ENCODE measurements at regions not wholly inside any gene's neighbourhood (a gene's known extent, or its start where the extent isn't known, plus 50 kb on each side); places are given as distances from the start of the nearest gene placed in this dataset.

GRCh38 chr3:118347396-118348168 is 687.1 kb downstream of the IGSF11 start:
- TF ChIP-seq POLR2AphosphoS5 (IDR thresholded peaks at IDR 0.05) (no peak), POLR2A (IDR thresholded peaks at IDR 0.05) (no peak)
- TF ChIP-seq, protein P1, sequence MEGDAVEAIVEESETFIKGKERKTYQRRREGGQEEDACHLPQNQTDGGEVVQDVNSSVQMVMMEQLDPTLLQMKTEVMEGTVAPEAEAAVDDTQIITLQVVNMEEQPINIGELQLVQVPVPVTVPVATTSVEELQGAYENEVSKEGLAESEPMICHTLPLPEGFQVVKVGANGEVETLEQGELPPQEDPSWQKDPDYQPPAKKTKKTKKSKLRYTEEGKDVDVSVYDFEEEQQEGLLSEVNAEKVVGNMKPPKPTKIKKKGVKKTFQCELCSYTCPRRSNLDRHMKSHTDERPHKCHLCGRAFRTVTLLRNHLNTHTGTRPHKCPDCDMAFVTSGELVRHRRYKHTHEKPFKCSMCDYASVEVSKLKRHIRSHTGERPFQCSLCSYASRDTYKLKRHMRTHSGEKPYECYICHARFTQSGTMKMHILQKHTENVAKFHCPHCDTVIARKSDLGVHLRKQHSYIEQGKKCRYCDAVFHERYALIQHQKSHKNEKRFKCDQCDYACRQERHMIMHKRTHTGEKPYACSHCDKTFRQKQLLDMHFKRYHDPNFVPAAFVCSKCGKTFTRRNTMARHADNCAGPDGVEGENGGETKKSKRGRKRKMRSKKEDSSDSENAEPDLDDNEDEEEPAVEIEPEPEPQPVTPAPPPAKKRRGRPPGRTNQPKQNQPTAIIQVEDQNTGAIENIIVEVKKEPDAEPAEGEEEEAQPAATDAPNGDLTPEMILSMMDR (IDR thresholded peaks at IDR 0.05 in 8 of 11, conservative IDR thresholded peaks at IDR 0.05 in 3 of 11), result no peak
- H3K4me1 ChIP-seq, result no peaks in the 10 kb centered on the region
- DNase-seq, result no peak
- intact Hi-C loops (cut with DNase I; ENCODE audit: low total_unique reads), result no loop called here
- H3K4me3 ChIP-seq, result no peak overlapping the region
- peaks cover 0 to 21% (median 0%) of the 10 kb centered on the region in 8 donors for H3K9me3 ChIP-seq
- H3K36me3 ChIP-seq, result no peaks in the 10 kb centered on the region
- H3K27ac ChIP-seq, result no peak overlapping the region
- H3K27me3 ChIP-seq (replicated peaks in 1 of 7), result no peaks in the 10 kb centered on the region

GRCh38 chr3:118348169-118348557 is 686.5 kb downstream of the IGSF11 start:
- WGBS, 5 donors, result 65 to 85% (median 80%) methylated on average over 1 of the region's 1 CpG

DNA sequence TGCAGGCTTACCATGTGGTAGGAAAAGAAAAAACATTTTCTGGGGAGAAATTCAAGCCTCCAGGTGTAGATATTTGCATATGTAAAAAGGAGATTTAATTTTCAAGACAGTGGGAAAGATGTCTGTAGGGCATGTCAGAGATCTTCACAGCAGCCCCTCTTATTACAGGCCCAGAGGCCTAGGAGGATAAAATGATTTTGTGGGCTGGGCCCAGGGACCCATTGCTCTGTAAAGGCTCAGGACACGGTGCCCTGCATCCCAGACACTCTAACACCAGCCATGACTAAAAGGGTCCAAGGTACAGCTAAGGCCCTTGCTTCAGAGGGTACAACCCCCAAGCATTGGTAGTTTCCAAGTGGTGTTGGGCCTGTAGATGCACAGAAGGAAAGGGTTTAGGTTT is 680.1 kb downstream of the IGSF11 start:
- no peaks in the 10 kb centered on the region for H3K4me1 ChIP-seq
- H3K27ac ChIP-seq, result no peak overlapping the region
- DNase-seq, result no peak
- H3K9me3 ChIP-seq, result peaks cover 3 to 87% (median 59%) of the 10 kb centered on the region in 8 donors
- TF ChIP-seq POLR2A (IDR thresholded peaks at IDR 0.05) (no peak), POLR2AphosphoS5 (IDR thresholded peaks at IDR 0.05) (no peak)
- TF ChIP-seq, protein P1 (IDR thresholded peaks at IDR 0.05 in 8 of 11, conservative IDR thresholded peaks at IDR 0.05 in 3 of 11), result no peak
- 52 to 78% (median 66%) methylated on average over 1 of the region's 1 CpG for WGBS, 5 donors
- intact Hi-C loops (cut with DNase I; ENCODE audit: low total_unique reads), result no loop called here
- H3K4me3 ChIP-seq, result no peak overlapping the region
- no peaks in the 10 kb centered on the region for H3K27me3 ChIP-seq (replicated peaks in 1 of 7)
- no peaks in the 10 kb centered on the region for H3K36me3 ChIP-seq

More at GRCh38 chr3:118348169-118348557, 686.5 kb downstream of the IGSF11 start:
- intact Hi-C loops (cut with DNase I; ENCODE audit: low total_unique reads), result no loop called here
- H3K27me3 ChIP-seq (replicated peaks in 1 of 7), result no peaks in the 10 kb centered on the region
- no peak overlapping the region for H3K4me3 ChIP-seq
- no peaks in the 10 kb centered on the region for H3K4me1 ChIP-seq
- H3K27ac ChIP-seq, result no peak overlapping the region
- peaks cover 0 to 25% (median 2%) of the 10 kb centered on the region in 8 donors for H3K9me3 ChIP-seq
- no peak for DNase-seq
- TF ChIP-seq, protein P1 (IDR thresholded peaks at IDR 0.05 in 8 of 11, conservative IDR thresholded peaks at IDR 0.05 in 3 of 11), result no peak
- TF ChIP-seq POLR2A (IDR thresholded peaks at IDR 0.05), result no peak
- TF ChIP-seq POLR2AphosphoS5 (IDR thresholded peaks at IDR 0.05), result no peak
- H3K36me3 ChIP-seq, result no peaks in the 10 kb centered on the region

GRCh38 chr3:118369892-118370491 is 664.7 kb downstream of the IGSF11 start:
- TF ChIP-seq POLR2AphosphoS5 (IDR thresholded peaks at IDR 0.05) (no peak), POLR2A (IDR thresholded peaks at IDR 0.05) (no peak)
- TF ChIP-seq, protein P1 (IDR thresholded peaks at IDR 0.05 in 8 of 11, conservative IDR thresholded peaks at IDR 0.05 in 3 of 11), result no peak
- Histone ChIP-seq H3K9me3 (peaks cover 3 to 38% (median 27%) of the 10 kb centered on the region in 8 donors), H3K36me3 (no peaks in the 10 kb centered on the region), H3K4me1 (no peaks in the 10 kb centered on the region), H3K27me3 (replicated peaks in 1 of 7) (no peaks in the 10 kb centered on the region), H3K27ac (no peak overlapping the region), H3K4me3 (no peak overlapping the region)
- no peak for DNase-seq
- 91 to 98% (median 96%) methylated on average over 4 of the region's 4 CpGs for WGBS, 5 donors
- intact Hi-C loops (cut with DNase I; ENCODE audit: low total_unique reads), result no loop called here

All from spleen (tissue), 11 donors.